ENCODE measurements at regions not wholly inside any gene's neighbourhood (a gene's known extent, or its start where the extent isn't known, plus 50 kb on each side); places are given as distances from the start of the nearest gene placed in this dataset.

- Histone ChIP-seq H3K36me3 (ENCODE audit: control insufficient read depth, insufficient read depth, low read length) (no peaks in the 10 kb centered on the region), H3K9me3 (replicated peaks; ENCODE audit: control insufficient read depth, insufficient read depth, low read depth, low read length) (no peaks in the 10 kb centered on the region), H3K27me3 (ENCODE audit: control insufficient read depth in 2 of 2, insufficient read depth in 2 of 2, low read length in 2 of 2) (peaks cover 0 to 5% of the 10 kb centered on the region in 2 experiments; a peak in 2 of 5 replicates), H3K27ac (ENCODE audit: extremely low read depth, low read depth, low read length) (no peak overlapping the region), H2AFZ (ENCODE audit: low read depth, low read length) (no peak overlapping the region), H3K9me1 (ENCODE audit: control insufficient read depth, insufficient read depth, low read length) (no peaks in the 10 kb centered on the region), H4K20me1 (replicated peaks; ENCODE audit: control insufficient read depth, insufficient read depth, low read length) (no peaks in the 10 kb centered on the region), H3K4me2 (ENCODE audit: insufficient read depth, low read length) (no peak overlapping the region), H3K79me2 (ENCODE audit: control insufficient read depth, insufficient read depth, low read length) (no peaks in the 10 kb centered on the region), H3K4me1 (replicated peaks in 1 of 2; ENCODE audit: control insufficient read depth in 2 of 2, insufficient read depth in 2 of 2, low read length in 2 of 2) (no peaks in the 10 kb centered on the region), H3K9ac (ENCODE audit: insufficient read depth in 1 of 2, low read depth in 2 of 2, low read length in 2 of 2) (no peak overlapping the region), H3K4me3 (no peak overlapping the region)
- TF ChIP-seq ZNF175 (CRISPR knock-in tag; IDR thresholded peaks at IDR 0.05; ENCODE audit: low read depth), result no peak
- TF ChIP-seq ZFP91 (CRISPR knock-in tag; IDR thresholded peaks at IDR 0.05), result no peak
- TF ChIP-seq GTF3C2 (IDR thresholded peaks at IDR 0.05; ENCODE audit: borderline replicate concordance, extremely low read depth, insufficient read length), result no peak
- TF ChIP-seq RCOR1 (IDR thresholded peaks at IDR 0.05; ENCODE audit: borderline replicate concordance in 1 of 2, low read depth in 2 of 2, low read length in 2 of 2), result no peak
- no peak for TF ChIP-seq KAT2B (IDR thresholded peaks at IDR 0.05; ENCODE audit: low read depth, low read length)
- TF ChIP-seq, protein P1, sequence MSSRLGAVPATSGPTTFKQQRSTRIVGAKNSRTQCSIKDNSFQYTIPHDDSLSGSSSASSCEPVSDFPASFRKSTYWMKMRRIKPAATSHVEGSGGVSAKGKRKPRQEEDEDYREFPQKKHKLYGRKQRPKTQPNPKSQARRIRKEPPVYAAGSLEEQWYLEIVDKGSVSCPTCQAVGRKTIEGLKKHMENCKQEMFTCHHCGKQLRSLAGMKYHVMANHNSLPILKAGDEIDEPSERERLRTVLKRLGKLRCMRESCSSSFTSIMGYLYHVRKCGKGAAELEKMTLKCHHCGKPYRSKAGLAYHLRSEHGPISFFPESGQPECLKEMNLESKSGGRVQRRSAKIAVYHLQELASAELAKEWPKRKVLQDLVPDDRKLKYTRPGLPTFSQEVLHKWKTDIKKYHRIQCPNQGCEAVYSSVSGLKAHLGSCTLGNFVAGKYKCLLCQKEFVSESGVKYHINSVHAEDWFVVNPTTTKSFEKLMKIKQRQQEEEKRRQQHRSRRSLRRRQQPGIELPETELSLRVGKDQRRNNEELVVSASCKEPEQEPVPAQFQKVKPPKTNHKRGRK (tag; IDR thresholded peaks at IDR 0.05), result no peak
- in situ Hi-C loops (cut with MboI) (no loop called here), intact Hi-C loops (cut with micrococcal nuclease) (no loop called here)
- CTCF ChIA-PET (ENCODE audit: low intra/inter-chr PET ratio), result no interaction called here
- FAIRE-seq (no peak), ATAC-seq (no peak), DNase-seq (ENCODE audit: extremely low read depth in 1 of 4, low spot score in 3 of 4) (no peak)
- POLR2A ChIA-PET, result no interaction called here
- BruUV-seq (replicated peaks), result no TSS peak
- WGBS (ENCODE audit: insufficient coverage, low coverage, missing lambda C conversion rate), result 0% methylated on average over 10 of the region's 10 CpGs
These were observed 65.3 kb downstream of the CXCR4 start for GRCh38 chr2:136052369-136053362.

All from K562 (cell line).